HepG2 (cell line): ENCODE measurements at regions not wholly inside any gene's neighbourhood (a gene's known extent, or its start where the extent isn't known, plus 50 kb on each side); places are given as distances from the start of the nearest gene placed in this dataset.

Experiments
- ATAC-seq: fragments of 200-7000 bp; cut with Tn5 transposase; 3 replicates; pipeline ENCODE4 v1.9.1; 2020; ENCODE audit warnings: mild to moderate bottlenecking, moderate library complexity
- BruUV-seq: library from RNA; stranded (reverse); fragments of 400-500 nt; replicated peaks from 2 replicates; lab custom pipeline; 2021; lab: Mats Ljungman, UMichigan
- CTCF ChIA-PET: fragments of 300-600 bp; formaldehyde crosslinking; extraction: SDS; loops from one replicate; lab custom pipeline; 2021; ENCODE audit warnings: low total read pairs, inconsistent platforms, low intra/inter-chr PET ratio; lab: Yijun Ruan, JAX
- POLR2A ChIA-PET: fragments of 350-600 bp; sonication (Branson Sonifier 250); formaldehyde crosslinking; loops from one replicate; lab custom pipeline; 2020; ENCODE audit warnings: antibody characterized with exemption, inconsistent platforms; lab: Yijun Ruan, JAX
- DNase-seq: peaks from one replicate; pipeline ENCODE4 v3.0.0-alpha.2; 2015; ENCODE audit warnings: low spot score
- FAIRE-seq: peaks from 3 replicates; lab custom pipeline; 2011; peaks lifted over from hg19 to GRCh38; lab: Jason Lieb, UNC
- H2AFZ ChIP-seq: one replicate; pipeline ENCODE4 v1.6.1; 2011; ENCODE audit warnings: low read length, inconsistent platforms
- H3K27ac ChIP-seq: fragments of 300-600 bp; 3 replicates; pipeline ENCODE4 v1.8.0; 2011; ENCODE audit warnings: mixed run types, mild to moderate bottlenecking, mixed read lengths, low read length, inconsistent platforms; ENCODE audit not compliant: insufficient read depth; ENCODE audit errors: extremely low read length
- H3K27me3 ChIP-seq, 2 experiments: fragments of 200-600 bp in 1 of 2; 2 replicates in 1 of 2; 3 replicates in 1 of 2; pipeline versions ENCODE4 v1.6.0 to v1.8.0; 2011; ENCODE audit warnings: low read length in 2 of 2, mild to moderate bottlenecking in 2 of 2, moderate library complexity in 2 of 2, inconsistent platforms in 1 of 2; ENCODE audit not compliant: insufficient read depth in 2 of 2, control insufficient read depth in 1 of 2
- H3K36me3 ChIP-seq, 2 experiments: fragments of 200-600 bp in 1 of 2; replicated peaks in 1 of 2; 2 replicates in 1 of 2; 3 replicates in 1 of 2; pipeline versions ENCODE4 v1.5.1 to v1.8.0; 2011; ENCODE audit warnings: low read length in 2 of 2, inconsistent platforms in 1 of 2; ENCODE audit not compliant: insufficient read depth in 2 of 2, control insufficient read depth in 1 of 2
- H3K4me1 ChIP-seq: 2 replicates; pipeline ENCODE4 v1.5.1; 2012; ENCODE audit warnings: low read length, inconsistent platforms; ENCODE audit not compliant: insufficient read depth
- H3K4me2 ChIP-seq: 2 replicates; pipeline ENCODE4 v1.6.0; 2011; ENCODE audit warnings: low read depth, low read length, inconsistent platforms
- H3K4me3 ChIP-seq, 3 experiments: fragments of 200-600 bp in 1 of 3; sonication (generic), shearing (Covaris generic) in 1 of 3; replicated peaks in 1 of 3; 2 replicates each; pipeline ENCODE4 v1.5.1; 2011 to 2016; ENCODE audit warnings: low read length in 3 of 3, inconsistent platforms in 2 of 3, low read depth in 2 of 3, mild to moderate bottlenecking in 2 of 3, control low read depth in 1 of 3, mixed read lengths in 1 of 3; ENCODE audit not compliant: insufficient read depth in 1 of 3
- H3K79me2 ChIP-seq: one replicate; pipeline ENCODE4 v1.6.1; 2011; ENCODE audit warnings: low read length, inconsistent platforms; ENCODE audit not compliant: insufficient read depth
- H3K9ac ChIP-seq: 2 replicates; pipeline ENCODE4 v1.6.0; 2011; ENCODE audit warnings: mild to moderate bottlenecking, low read depth, low read length, inconsistent platforms; ENCODE audit not compliant: insufficient read depth
- H3K9me3 ChIP-seq: 2 replicates; pipeline ENCODE4 v1.5.1; 2012; ENCODE audit warnings: mild to moderate bottlenecking, low read length
- H4K20me1 ChIP-seq: 2 replicates; pipeline ENCODE4 v1.6.0; 2011; ENCODE audit warnings: inconsistent platforms, mild to moderate bottlenecking, low read length, moderate library complexity; ENCODE audit not compliant: insufficient read depth
- ARNT ChIP-seq: fragments of 450-650 bp; IDR thresholded peaks from 2 replicates; pipeline ENCODE4 v1.6.1; 2017
- KAT2B ChIP-seq: fragments of 150-350 bp; IDR thresholded peaks from 2 replicates; pipeline ENCODE4 v1.6.1; 2014; ENCODE audit warnings: low read depth, low read length, borderline replicate concordance
- MED13 ChIP-seq: sonication (generic); formaldehyde crosslinking; IDR thresholded peaks from 2 replicates; pipeline ENCODE4 v1.5.0; 2020; ENCODE audit warnings: missing genetic modification reagents
- MTF2 ChIP-seq: sonication (generic); formaldehyde crosslinking; IDR thresholded peaks from 2 replicates; pipeline ENCODE4 v1.5.0; 2020; ENCODE audit warnings: missing genetic modification reagents, borderline replicate concordance
- RXRA ChIP-seq: sonication (generic); formaldehyde crosslinking; IDR thresholded peaks from 2 replicates; pipeline ENCODE4 v1.5.1; 2020; ENCODE audit warnings: missing genetic modification reagents
- SIN3B ChIP-seq: fragments of 150-350 bp; IDR thresholded peaks from 2 replicates; pipeline ENCODE4 v1.6.1; 2014; ENCODE audit warnings: low read length
- ZFP37 ChIP-seq: sonication (generic); formaldehyde crosslinking; IDR thresholded peaks from 2 replicates; pipeline ENCODE4 v1.4.0; 2020; ENCODE audit warnings: missing genetic modification reagents, borderline replicate concordance
- ZFY ChIP-seq: sonication (generic); formaldehyde crosslinking; IDR thresholded peaks from 2 replicates; pipeline ENCODE4 v1.4.0; 2020; ENCODE audit warnings: missing genetic modification reagents
- ZNF282 ChIP-seq: fragments of 450-650 bp; IDR thresholded peaks from 2 replicates; pipeline ENCODE4 v1.6.1; 2018; ENCODE audit not compliant: partially characterized antibody
- ZNF432 ChIP-seq: sonication (generic); formaldehyde crosslinking; IDR thresholded peaks from 2 replicates; pipeline ENCODE4 v1.5.0; 2020; ENCODE audit warnings: missing genetic modification reagents, mild to moderate bottlenecking, borderline replicate concordance
- ZNF577 ChIP-seq: sonication (generic); formaldehyde crosslinking; IDR thresholded peaks from 2 replicates; pipeline ENCODE4 v1.4.0; 2020; ENCODE audit warnings: mild to moderate bottlenecking, low read depth, missing genetic modification reagents, borderline replicate concordance
- WGBS: methylation state at CpG from one replicate; pipeline ENCODE4 v1.1.6; 2017; ENCODE audit warnings: low lambda C conversion rate; 5-methylcytosine and 5-hydroxymethylcytosine counted together
- in situ Hi-C: cut with HindIII; loops from 2 replicates; pipeline ENCODE4 v1.10.0; 2017; ENCODE audit warnings: low pct_unique_long_range_greater_than_20kb; ENCODE audit not compliant: extremely low pct_ligation_motif_present
- intact Hi-C: fragments of 100-400 bp; cut with micrococcal nuclease; formaldehyde crosslinking; loops from one replicate; pipeline ENCODE4 v1.10.0; 2022; ENCODE audit not compliant: unreplicated experiment
- TF ChIP-seq, protein P1 (sequence below): sonication (generic); formaldehyde crosslinking; IDR thresholded peaks from 2 replicates; pipeline ENCODE4 v1.5.0; 2020; ENCODE audit warnings: missing genetic modification reagents
- TF ChIP-seq, protein P2 (sequence below): sonication (generic); formaldehyde crosslinking; IDR thresholded peaks from 2 replicates; pipeline ENCODE4 v1.5.1; 2020; ENCODE audit warnings: missing genetic modification reagents, mild to moderate bottlenecking, borderline replicate concordance

DNA sequence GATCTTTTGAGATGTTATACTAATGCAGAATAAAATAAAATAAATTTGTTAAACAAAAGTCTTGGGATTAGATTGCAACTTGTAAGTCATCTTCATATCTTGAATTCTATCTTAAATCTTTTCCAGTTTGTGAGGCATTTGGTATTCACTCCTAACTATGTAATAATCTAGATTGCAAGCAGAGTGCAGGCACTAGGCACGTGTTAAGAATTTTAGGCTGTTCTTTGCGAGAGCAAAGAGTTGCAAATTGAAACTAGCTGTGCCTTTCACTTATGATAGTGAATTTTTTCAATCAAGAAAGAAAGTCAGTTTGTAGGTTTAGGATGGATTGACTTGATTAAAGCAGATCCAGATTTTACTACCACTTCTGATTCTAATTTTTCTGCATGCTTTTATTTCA is 264.1 kb upstream of the SPRY2 start (continued):
- TF ChIP-seq, protein P1, sequence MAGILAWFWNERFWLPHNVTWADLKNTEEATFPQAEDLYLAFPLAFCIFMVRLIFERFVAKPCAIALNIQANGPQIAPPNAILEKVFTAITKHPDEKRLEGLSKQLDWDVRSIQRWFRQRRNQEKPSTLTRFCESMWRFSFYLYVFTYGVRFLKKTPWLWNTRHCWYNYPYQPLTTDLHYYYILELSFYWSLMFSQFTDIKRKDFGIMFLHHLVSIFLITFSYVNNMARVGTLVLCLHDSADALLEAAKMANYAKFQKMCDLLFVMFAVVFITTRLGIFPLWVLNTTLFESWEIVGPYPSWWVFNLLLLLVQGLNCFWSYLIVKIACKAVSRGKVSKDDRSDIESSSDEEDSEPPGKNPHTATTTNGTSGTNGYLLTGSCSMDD (CRISPR knock-in tag) = no peak
- TF ChIP-seq ZNF282 (no peak), ZNF432 (CRISPR knock-in tag) (no peak)

DNA sequence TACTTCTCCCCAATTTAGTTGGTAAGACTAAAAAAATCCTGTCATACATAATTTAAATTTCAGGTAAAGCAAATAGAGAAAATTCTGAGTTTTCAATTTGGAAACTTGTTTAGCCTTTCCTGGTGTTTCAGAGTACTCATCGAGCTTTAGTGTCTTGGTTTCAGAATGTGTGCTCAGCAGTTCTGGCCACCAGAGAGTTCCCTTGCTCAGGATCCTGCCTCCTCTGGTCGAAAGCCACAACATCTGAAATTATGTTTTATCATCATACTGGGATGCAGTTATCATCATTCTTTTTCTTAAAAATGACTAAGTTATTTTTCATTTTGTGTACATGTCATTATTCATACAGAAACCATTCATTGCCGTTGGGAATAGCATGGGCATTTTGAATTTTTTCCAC is 263.2 kb upstream of the SPRY2 start:
- ATAC-seq = no peak
- POLR2A ChIA-PET = no interaction called here

More for the DNA sequence above, 263.2 kb upstream of the SPRY2 start:
- Histone ChIP-seq H3K79me2 (no peaks in the 10 kb centered on the region), H4K20me1 (no peaks in the 10 kb centered on the region), H3K4me1 (no peaks in the 10 kb centered on the region), H3K9me3 (no peaks in the 10 kb centered on the region; the same call in 1 of the 2 replicates), H3K9ac (no peak overlapping the region), H3K27me3 (no peaks in the 10 kb centered on the region), H3K4me2 (no peak overlapping the region), H3K36me3 (no peaks in the 10 kb centered on the region), H2AFZ (no peak overlapping the region), H3K4me3 (no peak overlapping the region)
- BruUV-seq = no TSS peak
- no peak for FAIRE-seq
- no peak for DNase-seq
- WGBS = 0% methylated on average over 3 of the region's 3 CpGs
- in situ Hi-C loops = no loop called here
- intact Hi-C loops = no loop called here
- CTCF ChIA-PET = no interaction called here
- TF ChIP-seq MED13 (CRISPR knock-in tag) (no peak), KAT2B (no peak), ZFY (no peak), RXRA (CRISPR knock-in tag) (no peak), ZNF577 (CRISPR knock-in tag) (no peak), SIN3B (no peak), MTF2 (CRISPR knock-in tag) (no peak), ARNT (no peak), ZFP37 (CRISPR knock-in tag) (no peak)
- TF ChIP-seq, protein P2, sequence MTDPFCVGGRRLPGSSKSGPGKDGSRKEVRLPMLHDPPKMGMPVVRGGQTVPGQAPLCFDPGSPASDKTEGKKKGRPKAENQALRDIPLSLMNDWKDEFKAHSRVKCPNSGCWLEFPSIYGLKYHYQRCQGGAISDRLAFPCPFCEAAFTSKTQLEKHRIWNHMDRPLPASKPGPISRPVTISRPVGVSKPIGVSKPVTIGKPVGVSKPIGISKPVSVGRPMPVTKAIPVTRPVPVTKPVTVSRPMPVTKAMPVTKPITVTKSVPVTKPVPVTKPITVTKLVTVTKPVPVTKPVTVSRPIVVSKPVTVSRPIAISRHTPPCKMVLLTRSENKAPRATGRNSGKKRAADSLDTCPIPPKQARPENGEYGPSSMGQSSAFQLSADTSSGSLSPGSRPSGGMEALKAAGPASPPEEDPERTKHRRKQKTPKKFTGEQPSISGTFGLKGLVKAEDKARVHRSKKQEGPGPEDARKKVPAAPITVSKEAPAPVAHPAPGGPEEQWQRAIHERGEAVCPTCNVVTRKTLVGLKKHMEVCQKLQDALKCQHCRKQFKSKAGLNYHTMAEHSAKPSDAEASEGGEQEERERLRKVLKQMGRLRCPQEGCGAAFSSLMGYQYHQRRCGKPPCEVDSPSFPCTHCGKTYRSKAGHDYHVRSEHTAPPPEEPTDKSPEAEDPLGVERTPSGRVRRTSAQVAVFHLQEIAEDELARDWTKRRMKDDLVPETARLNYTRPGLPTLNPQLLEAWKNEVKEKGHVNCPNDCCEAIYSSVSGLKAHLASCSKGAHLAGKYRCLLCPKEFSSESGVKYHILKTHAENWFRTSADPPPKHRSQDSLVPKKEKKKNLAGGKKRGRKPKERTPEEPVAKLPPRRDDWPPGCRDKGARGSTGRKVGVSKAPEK (CRISPR knock-in tag) = no peak
- TF ChIP-seq, all 625 proteins: peak for 0
- no peak overlapping the region for H3K27ac ChIP-seq
